ENCODE measurements at regions not wholly inside any gene's neighbourhood (a gene's known extent, or its start where the extent isn't known, plus 50 kb on each side); places are given as distances from the start of the nearest gene placed in this dataset.

DNA sequence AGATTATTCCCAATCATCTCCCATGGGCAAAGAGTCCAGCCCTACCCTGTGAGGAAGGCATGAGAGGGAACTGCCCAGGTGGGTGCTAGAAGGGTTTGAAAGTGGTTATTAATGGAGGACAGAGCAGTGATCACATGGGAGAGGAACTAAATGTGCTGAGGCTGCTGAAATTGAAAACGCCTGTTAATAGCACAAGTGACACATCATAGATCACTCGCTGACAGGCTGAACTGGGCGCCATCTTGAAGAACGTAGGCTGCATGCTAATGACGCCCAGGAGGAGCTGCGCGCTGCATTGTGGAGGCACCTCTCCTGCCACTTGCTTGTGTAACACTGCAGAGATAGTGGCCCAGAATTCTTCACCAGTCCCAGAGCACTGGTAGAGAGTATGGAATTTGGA, 182.9 kb downstream of the KCNA5 start:
- H3K27ac ChIP-seq: no peak overlapping the region
- no peak for TF ChIP-seq ZFX (IDR thresholded peaks at IDR 0.05)
- TF ChIP-seq, protein P1, sequence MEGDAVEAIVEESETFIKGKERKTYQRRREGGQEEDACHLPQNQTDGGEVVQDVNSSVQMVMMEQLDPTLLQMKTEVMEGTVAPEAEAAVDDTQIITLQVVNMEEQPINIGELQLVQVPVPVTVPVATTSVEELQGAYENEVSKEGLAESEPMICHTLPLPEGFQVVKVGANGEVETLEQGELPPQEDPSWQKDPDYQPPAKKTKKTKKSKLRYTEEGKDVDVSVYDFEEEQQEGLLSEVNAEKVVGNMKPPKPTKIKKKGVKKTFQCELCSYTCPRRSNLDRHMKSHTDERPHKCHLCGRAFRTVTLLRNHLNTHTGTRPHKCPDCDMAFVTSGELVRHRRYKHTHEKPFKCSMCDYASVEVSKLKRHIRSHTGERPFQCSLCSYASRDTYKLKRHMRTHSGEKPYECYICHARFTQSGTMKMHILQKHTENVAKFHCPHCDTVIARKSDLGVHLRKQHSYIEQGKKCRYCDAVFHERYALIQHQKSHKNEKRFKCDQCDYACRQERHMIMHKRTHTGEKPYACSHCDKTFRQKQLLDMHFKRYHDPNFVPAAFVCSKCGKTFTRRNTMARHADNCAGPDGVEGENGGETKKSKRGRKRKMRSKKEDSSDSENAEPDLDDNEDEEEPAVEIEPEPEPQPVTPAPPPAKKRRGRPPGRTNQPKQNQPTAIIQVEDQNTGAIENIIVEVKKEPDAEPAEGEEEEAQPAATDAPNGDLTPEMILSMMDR (conservative IDR thresholded peaks at IDR 0.05): no peak

- no peak for TF ChIP-seq ZFX (IDR thresholded peaks at IDR 0.05)
- TF ChIP-seq, protein P1 (conservative IDR thresholded peaks at IDR 0.05): no peak
- H3K27ac ChIP-seq: no peak overlapping the region
Observed at GRCh38 chr12:5227708-5228373, 184.2 kb downstream of the KCNA5 start.

GRCh38 chr12:5230156-5230555, 186.5 kb downstream of the KCNA5 start:
- H3K27ac ChIP-seq: no peak overlapping the region
- no peak for TF ChIP-seq ZFX (IDR thresholded peaks at IDR 0.05)
- TF ChIP-seq, protein P1 (conservative IDR thresholded peaks at IDR 0.05): no peak

GRCh38 chr12:5230861-5231260, 187.2 kb downstream of the KCNA5 start:
- H3K27ac ChIP-seq: no peak overlapping the region
- TF ChIP-seq ZFX (IDR thresholded peaks at IDR 0.05): no peak
- TF ChIP-seq, protein P1 (conservative IDR thresholded peaks at IDR 0.05): no peak

GRCh38 chr12:5232291-5232690, 188.6 kb downstream of the KCNA5 start:
- no peak for TF ChIP-seq ZFX (IDR thresholded peaks at IDR 0.05)
- TF ChIP-seq, protein P1 (conservative IDR thresholded peaks at IDR 0.05): no peak
- no peak overlapping the region for H3K27ac ChIP-seq

DNA sequence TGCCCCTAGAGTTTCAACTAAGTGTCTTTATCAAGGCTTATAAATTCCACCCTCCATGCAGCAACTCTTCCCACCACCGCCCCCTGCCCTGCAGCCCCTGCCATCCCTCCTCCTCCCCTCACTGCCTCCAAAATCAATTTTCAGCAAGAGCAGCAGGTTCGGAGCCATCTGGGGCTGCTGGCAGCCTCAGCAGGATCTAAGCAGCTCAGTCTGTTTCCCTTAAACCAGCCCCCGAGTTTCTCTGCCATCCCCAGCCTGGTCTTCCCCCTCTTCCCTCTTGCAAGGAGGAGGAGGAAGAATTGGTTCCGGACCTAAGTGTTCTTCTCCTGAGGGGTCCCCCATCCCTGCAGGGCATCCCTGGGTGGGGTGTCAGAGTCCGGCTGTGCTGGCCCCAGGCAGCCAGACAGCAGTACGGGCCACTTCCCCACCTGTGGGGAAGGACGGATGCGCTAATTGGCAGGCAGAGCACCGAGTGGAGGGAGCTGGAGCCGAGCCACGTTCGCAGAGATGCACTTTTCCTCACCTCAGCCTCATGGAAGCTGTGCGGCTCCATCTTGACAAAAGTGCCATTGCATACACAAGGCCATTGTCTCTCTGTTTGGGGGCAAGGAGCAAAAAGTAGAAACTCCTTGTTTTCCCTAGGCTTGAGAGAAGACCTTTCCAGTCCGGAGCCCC, 189.3 kb downstream of the KCNA5 start:
- no peak overlapping the region for H3K27ac ChIP-seq
- TF ChIP-seq, protein P1 (conservative IDR thresholded peaks at IDR 0.05): no peak
- TF ChIP-seq ZFX (IDR thresholded peaks at IDR 0.05): no peak

- TF ChIP-seq, protein P1 (conservative IDR thresholded peaks at IDR 0.05): no peak
- no peak for TF ChIP-seq ZFX (IDR thresholded peaks at IDR 0.05)
- H3K27ac ChIP-seq: no peak overlapping the region
Observed at GRCh38 chr12:5236022-5236640, 192.5 kb downstream of the KCNA5 start.

Measured in C4-2B (cell line).